GM12878 (cell line): ENCODE measurements at regions not wholly inside any gene's neighbourhood (a gene's known extent, or its start where the extent isn't known, plus 50 kb on each side); places are given as distances from the start of the nearest gene placed in this dataset.

Source experiments
- ATAC-seq: fragments of 200-7000 bp; cut with Tn5 transposase; 3 replicates; pipeline ENCODE4 v1.9.1; 2020; ENCODE audit warnings: mild to moderate bottlenecking, moderate library complexity
- BruUV-seq: library from RNA; stranded (reverse); fragments of 400-500 nt; replicated peaks from 2 replicates; lab custom pipeline; 2021; lab: Mats Ljungman, UMichigan
- CTCF ChIA-PET: fragments of 300-600 bp; sonication (Branson Sonifier 250); formaldehyde crosslinking; extraction: SDS; loops from one replicate; lab custom pipeline; 2021; ENCODE audit warnings: inconsistent platforms; lab: Yijun Ruan, JAX
- POLR2A ChIA-PET: fragments of 350-600 bp; formaldehyde crosslinking; extraction: SDS; loops from one replicate; lab custom pipeline; 2021; ENCODE audit warnings: inconsistent platforms; lab: Charles Lee
- RAD21 ChIA-PET: fragments of 300-600 bp; sonication (Branson Sonifier 250); formaldehyde crosslinking; loops from one replicate; lab custom pipeline; 2023; ENCODE audit warnings: antibody characterized with exemption; ENCODE audit not compliant: unreplicated experiment; lab: Charles Lee
- SMC1A ChIA-PET: fragments of 300-600 bp; sonication (Branson Sonifier 250); formaldehyde crosslinking; loops from one replicate; lab custom pipeline; 2023; ENCODE audit not compliant: unreplicated experiment, uncharacterized antibody; lab: Charles Lee
- DNase-seq: peaks from one replicate; pipeline ENCODE4 v3.0.0-alpha.2; 2011; ENCODE audit warnings: low read depth, low spot score
- FAIRE-seq: peaks from 3 replicates; lab custom pipeline; 2011; peaks lifted over from hg19 to GRCh38; lab: Jason Lieb, UNC
- H2AFZ ChIP-seq: 2 replicates; pipeline ENCODE4 v1.6.0; 2011; ENCODE audit warnings: low read depth, low read length, control low read depth; ENCODE audit not compliant: control insufficient read depth
- H3K27ac ChIP-seq: 2 replicates; pipeline ENCODE4 v1.5.1; 2011; ENCODE audit warnings: control low read depth; ENCODE audit not compliant: control insufficient read depth, insufficient read depth
- H3K27me3 ChIP-seq, 2 experiments: replicated peaks in 1 of 2; 2 replicates each; pipeline versions ENCODE4 v1.6.0 to v1.6.1; 2011; ENCODE audit warnings: low read length in 1 of 2; ENCODE audit not compliant: control insufficient read depth in 2 of 2, insufficient read depth in 2 of 2
- H3K36me3 ChIP-seq, 2 experiments: 2 replicates each; pipeline ENCODE4 v1.5.1; 2011; ENCODE audit warnings: low read length in 1 of 2; ENCODE audit not compliant: control insufficient read depth in 2 of 2, insufficient read depth in 2 of 2
- H3K4me1 ChIP-seq: 2 replicates; pipeline ENCODE4 v1.6.1; 2011; ENCODE audit warnings: mild to moderate bottlenecking, low read length, moderate library complexity, mixed read lengths; ENCODE audit not compliant: control insufficient read depth, insufficient read depth
- H3K4me2 ChIP-seq: 2 replicates; pipeline ENCODE4 v1.6.0; 2011; ENCODE audit warnings: control low read depth; ENCODE audit not compliant: control insufficient read depth, insufficient read depth
- H3K4me3 ChIP-seq: fragments of 200-600 bp; sonication (generic); 2 replicates; pipeline ENCODE4 v1.5.1; 2016
- H3K79me2 ChIP-seq: 2 replicates; pipeline ENCODE4 v1.6.0; 2011; ENCODE audit warnings: low read length; ENCODE audit not compliant: control insufficient read depth, insufficient read depth
- H3K9ac ChIP-seq: 2 replicates; pipeline ENCODE4 v1.8.0; 2011; ENCODE audit warnings: low read length, control low read depth, mixed read lengths; ENCODE audit not compliant: control insufficient read depth, insufficient read depth
- H3K9me3 ChIP-seq: replicated peaks from 3 replicates; pipeline ENCODE4 v1.5.1; 2011; ENCODE audit warnings: mild to moderate bottlenecking, low read length; ENCODE audit not compliant: control insufficient read depth, insufficient read depth
- H4K20me1 ChIP-seq: 2 replicates; pipeline ENCODE4 v1.6.0; 2011; ENCODE audit not compliant: control insufficient read depth, insufficient read depth
- ASH2L ChIP-seq: fragments of 300-600, 200-600 bp; sonication (generic); IDR thresholded peaks from 2 replicates; pipeline ENCODE4 v1.6.1; 2017; ENCODE audit warnings: low read depth, mild to moderate bottlenecking, borderline replicate concordance
- HDAC6 ChIP-seq: fragments of 200-600 bp; sonication (generic); IDR thresholded peaks from one replicate; pipeline ENCODE4 v1.8.0; 2017; ENCODE audit warnings: antibody characterized with exemption; ENCODE audit not compliant: unreplicated experiment
- MTA3 ChIP-seq: IDR thresholded peaks from 2 replicates; pipeline ENCODE4 v1.6.1; 2012; ENCODE audit warnings: low read length, inconsistent platforms, borderline replicate concordance
- MYC ChIP-seq: IDR thresholded peaks from 2 replicates; pipeline ENCODE4 v1.6.1; 2011; ENCODE audit warnings: mild to moderate bottlenecking, low read length, moderate library complexity, inconsistent platforms; ENCODE audit not compliant: insufficient read depth, insufficient replicate concordance, insufficient read length, severe bottlenecking
- NR2C1 ChIP-seq: fragments of 450-650 bp; IDR thresholded peaks from 2 replicates; pipeline ENCODE4 v1.6.1; 2017; ENCODE audit warnings: antibody characterized with exemption, mild to moderate bottlenecking, moderate library complexity
- PAX8 ChIP-seq: fragments of 450-650 bp; IDR thresholded peaks from 2 replicates; pipeline ENCODE4 v1.6.1; 2017; ENCODE audit warnings: mild to moderate bottlenecking, moderate library complexity
- SMC3 ChIP-seq: IDR thresholded peaks from 2 replicates; pipeline ENCODE4 v1.6.1; 2011; ENCODE audit warnings: low read length, improper control_type of control experiment, borderline replicate concordance
- TARDBP ChIP-seq: IDR thresholded peaks from 2 replicates; pipeline ENCODE4 v1.6.1; 2016; ENCODE audit warnings: borderline replicate concordance
- TCF7 ChIP-seq: IDR thresholded peaks from 2 replicates; pipeline ENCODE4 v1.6.1; 2014; ENCODE audit warnings: antibody characterized with exemption, borderline replicate concordance
- ZNF24 ChIP-seq: fragments of 450-650 bp; IDR thresholded peaks from 2 replicates; pipeline ENCODE4 v1.6.1; 2017; ENCODE audit warnings: antibody characterized with exemption, mild to moderate bottlenecking
- ZNF274 ChIP-seq: IDR thresholded peaks from one replicate; pipeline ENCODE4 v1.8.0; 2011; ENCODE audit not compliant: insufficient read length, insufficient read depth
- ZNF622 ChIP-seq: fragments of 450-650 bp; IDR thresholded peaks from 2 replicates; pipeline ENCODE4 v1.6.1; 2017; ENCODE audit warnings: mild to moderate bottlenecking, inconsistent platforms
- WGBS: methylation state at CpG from one replicate; pipeline ENCODE4 v1.1.6; 2016; ENCODE audit warnings: low lambda C conversion rate; ENCODE audit not compliant: insufficient replicate concordance, insufficient coverage; ENCODE audit errors: missing lambda C conversion rate; 5-methylcytosine and 5-hydroxymethylcytosine counted together
- in situ Hi-C: fragments of 300-500 bp; cut with MboI; formaldehyde crosslinking; loops from 9 replicates; pipeline ENCODE4 v1.14.3; 2018; ENCODE audit warnings: mixed read lengths
- intact Hi-C: fragments of 100-400 bp; cut with micrococcal nuclease; formaldehyde crosslinking; loops from one replicate; pipeline ENCODE4 v1.14.2; 2022; ENCODE audit not compliant: unreplicated experiment
- TF ChIP-seq, protein P1 (sequence below): fragments of 450-650 bp; IDR thresholded peaks from 2 replicates; pipeline ENCODE4 v1.6.1; 2017; ENCODE audit warnings: low read depth, mild to moderate bottlenecking, moderate library complexity
- TF ChIP-seq, protein P2 (sequence below): fragments of 450-650 bp; IDR thresholded peaks from 2 replicates; pipeline ENCODE4 v1.6.1; 2017; ENCODE audit warnings: mild to moderate bottlenecking
- TF ChIP-seq, protein P3 (sequence below): IDR thresholded peaks from 2 replicates; pipeline ENCODE4 v1.6.1; 2011; ENCODE audit warnings: mild to moderate bottlenecking, low read depth, low read length, moderate library complexity; ENCODE audit not compliant: insufficient replicate concordance
- TF ChIP-seq, protein P4 (sequence below): fragments of 450-650 bp; IDR thresholded peaks from 2 replicates; pipeline ENCODE4 v1.6.1; 2018; ENCODE audit warnings: mild to moderate bottlenecking, low read depth, moderate library complexity; ENCODE audit not compliant: partially characterized antibody

DNA sequence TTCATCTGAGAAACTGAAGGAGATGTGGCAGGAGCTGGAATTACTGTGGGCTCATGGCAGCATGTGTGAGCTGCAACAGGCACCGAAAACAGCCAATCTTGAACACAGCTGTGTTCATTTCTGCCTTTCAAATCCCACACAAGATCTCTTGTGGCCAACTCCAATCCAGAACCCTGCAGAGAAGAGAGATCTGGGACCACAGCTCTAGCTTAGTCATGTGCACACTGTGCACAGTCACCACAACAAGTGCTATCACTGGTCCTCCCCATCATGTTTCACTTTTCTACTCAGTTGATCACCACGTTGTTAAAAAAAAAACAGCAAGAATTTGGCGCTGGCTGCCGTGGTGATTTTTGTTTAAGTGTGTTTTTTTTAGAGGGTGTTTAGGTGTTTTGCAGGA lies 254.5 kb upstream of the ELAC2 start:
- FAIRE-seq = no peak
- 23% methylated on average over 4 of the region's 4 CpGs for WGBS
- ChIA-PET RAD21 (no interaction called here), CTCF (no interaction called here), SMC1A (no interaction called here), POLR2A (no interaction called here)
- no peak overlapping the region for H3K4me3 ChIP-seq
- no peak overlapping the region for H3K4me2 ChIP-seq
- H3K4me1 ChIP-seq = no peaks in the 10 kb centered on the region
- no peaks in the 10 kb centered on the region for H3K9me3 ChIP-seq
- H3K9ac ChIP-seq = no peak overlapping the region
- H2AFZ ChIP-seq = no peak overlapping the region
- in situ Hi-C loops (no loop called here), intact Hi-C loops (no loop called here)
- DNase-seq = no peak
- H3K36me3 ChIP-seq = no peaks in the 10 kb centered on the region
- H3K79me2 ChIP-seq = no peaks in the 10 kb centered on the region
- H3K27ac ChIP-seq = no peak overlapping the region
- no peak for ATAC-seq
- BruUV-seq = no TSS peak
- H4K20me1 ChIP-seq = no peaks in the 10 kb centered on the region
- H3K27me3 ChIP-seq = no peaks in the 10 kb centered on the region
- TF ChIP-seq, protein P1, sequence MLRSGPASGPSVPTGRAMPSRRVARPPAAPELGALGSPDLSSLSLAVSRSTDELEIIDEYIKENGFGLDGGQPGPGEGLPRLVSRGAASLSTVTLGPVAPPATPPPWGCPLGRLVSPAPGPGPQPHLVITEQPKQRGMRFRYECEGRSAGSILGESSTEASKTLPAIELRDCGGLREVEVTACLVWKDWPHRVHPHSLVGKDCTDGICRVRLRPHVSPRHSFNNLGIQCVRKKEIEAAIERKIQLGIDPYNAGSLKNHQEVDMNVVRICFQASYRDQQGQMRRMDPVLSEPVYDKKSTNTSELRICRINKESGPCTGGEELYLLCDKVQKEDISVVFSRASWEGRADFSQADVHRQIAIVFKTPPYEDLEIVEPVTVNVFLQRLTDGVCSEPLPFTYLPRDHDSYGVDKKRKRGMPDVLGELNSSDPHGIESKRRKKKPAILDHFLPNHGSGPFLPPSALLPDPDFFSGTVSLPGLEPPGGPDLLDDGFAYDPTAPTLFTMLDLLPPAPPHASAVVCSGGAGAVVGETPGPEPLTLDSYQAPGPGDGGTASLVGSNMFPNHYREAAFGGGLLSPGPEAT = no peak
- TF ChIP-seq MTA3 (no peak), NR2C1 (no peak), HDAC6 (no peak), ZNF274 (no peak), TARDBP (no peak), PAX8 (no peak), ASH2L (no peak), ZNF24 (no peak), MYC (no peak), SMC3 (no peak), TCF7 (no peak), ZNF622 (no peak)
- TF ChIP-seq, protein P2, sequence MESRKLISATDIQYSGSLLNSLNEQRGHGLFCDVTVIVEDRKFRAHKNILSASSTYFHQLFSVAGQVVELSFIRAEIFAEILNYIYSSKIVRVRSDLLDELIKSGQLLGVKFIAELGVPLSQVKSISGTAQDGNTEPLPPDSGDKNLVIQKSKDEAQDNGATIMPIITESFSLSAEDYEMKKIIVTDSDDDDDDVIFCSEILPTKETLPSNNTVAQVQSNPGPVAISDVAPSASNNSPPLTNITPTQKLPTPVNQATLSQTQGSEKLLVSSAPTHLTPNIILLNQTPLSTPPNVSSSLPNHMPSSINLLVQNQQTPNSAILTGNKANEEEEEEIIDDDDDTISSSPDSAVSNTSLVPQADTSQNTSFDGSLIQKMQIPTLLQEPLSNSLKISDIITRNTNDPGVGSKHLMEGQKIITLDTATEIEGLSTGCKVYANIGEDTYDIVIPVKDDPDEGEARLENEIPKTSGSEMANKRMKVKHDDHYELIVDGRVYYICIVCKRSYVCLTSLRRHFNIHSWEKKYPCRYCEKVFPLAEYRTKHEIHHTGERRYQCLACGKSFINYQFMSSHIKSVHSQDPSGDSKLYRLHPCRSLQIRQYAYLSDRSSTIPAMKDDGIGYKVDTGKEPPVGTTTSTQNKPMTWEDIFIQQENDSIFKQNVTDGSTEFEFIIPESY = no peak
- TF ChIP-seq, protein P3, sequence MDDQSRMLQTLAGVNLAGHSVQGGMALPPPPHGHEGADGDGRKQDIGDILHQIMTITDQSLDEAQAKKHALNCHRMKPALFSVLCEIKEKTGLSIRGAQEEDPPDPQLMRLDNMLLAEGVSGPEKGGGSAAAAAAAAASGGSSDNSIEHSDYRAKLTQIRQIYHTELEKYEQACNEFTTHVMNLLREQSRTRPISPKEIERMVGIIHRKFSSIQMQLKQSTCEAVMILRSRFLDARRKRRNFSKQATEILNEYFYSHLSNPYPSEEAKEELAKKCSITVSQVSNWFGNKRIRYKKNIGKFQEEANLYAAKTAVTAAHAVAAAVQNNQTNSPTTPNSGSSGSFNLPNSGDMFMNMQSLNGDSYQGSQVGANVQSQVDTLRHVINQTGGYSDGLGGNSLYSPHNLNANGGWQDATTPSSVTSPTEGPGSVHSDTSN = no peak
- TF ChIP-seq, protein P4, sequence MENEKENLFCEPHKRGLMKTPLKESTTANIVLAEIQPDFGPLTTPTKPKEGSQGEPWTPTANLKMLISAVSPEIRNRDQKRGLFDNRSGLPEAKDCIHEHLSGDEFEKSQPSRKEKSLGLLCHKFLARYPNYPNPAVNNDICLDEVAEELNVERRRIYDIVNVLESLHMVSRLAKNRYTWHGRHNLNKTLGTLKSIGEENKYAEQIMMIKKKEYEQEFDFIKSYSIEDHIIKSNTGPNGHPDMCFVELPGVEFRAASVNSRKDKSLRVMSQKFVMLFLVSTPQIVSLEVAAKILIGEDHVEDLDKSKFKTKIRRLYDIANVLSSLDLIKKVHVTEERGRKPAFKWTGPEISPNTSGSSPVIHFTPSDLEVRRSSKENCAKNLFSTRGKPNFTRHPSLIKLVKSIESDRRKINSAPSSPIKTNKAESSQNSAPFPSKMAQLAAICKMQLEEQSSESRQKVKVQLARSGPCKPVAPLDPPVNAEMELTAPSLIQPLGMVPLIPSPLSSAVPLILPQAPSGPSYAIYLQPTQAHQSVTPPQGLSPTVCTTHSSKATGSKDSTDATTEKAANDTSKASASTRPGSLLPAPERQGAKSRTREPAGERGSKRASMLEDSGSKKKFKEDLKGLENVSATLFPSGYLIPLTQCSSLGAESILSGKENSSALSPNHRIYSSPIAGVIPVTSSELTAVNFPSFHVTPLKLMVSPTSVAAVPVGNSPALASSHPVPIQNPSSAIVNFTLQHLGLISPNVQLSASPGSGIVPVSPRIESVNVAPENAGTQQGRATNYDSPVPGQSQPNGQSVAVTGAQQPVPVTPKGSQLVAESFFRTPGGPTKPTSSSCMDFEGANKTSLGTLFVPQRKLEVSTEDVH = no peak
